GM23338 (cell line): ENCODE measurements at regions not wholly inside any gene's neighbourhood (a gene's known extent, or its start where the extent isn't known, plus 50 kb on each side); places are given as distances from the start of the nearest gene placed in this dataset.

Experiments used
- CREB1 ChIP-seq: fragments of 250-450 bp; sonication (Bioruptor Pico); IDR thresholded peaks from 2 replicates; pipeline ENCODE4 v1.5.0; 2020; ENCODE audit warnings: low read depth, mild to moderate bottlenecking, moderate library complexity
- EZH2 ChIP-seq: fragments of 200-600 bp; sonication (generic); IDR thresholded peaks from one replicate; pipeline ENCODE4 v1.8.0; 2017; ENCODE audit warnings: antibody characterized with exemption, mild to moderate bottlenecking, low read depth; ENCODE audit not compliant: unreplicated experiment
- EZH2phosphoT487 ChIP-seq: fragments of 200-600 bp; sonication (generic); IDR thresholded peaks from one replicate; pipeline ENCODE4 v1.8.1; 2018; ENCODE audit warnings: antibody characterized with exemption; ENCODE audit not compliant: unreplicated experiment
- JUNB ChIP-seq: IDR thresholded peaks from one replicate; pipeline ENCODE4 v1.6.1; 2016; ENCODE audit warnings: antibody characterized with exemption; ENCODE audit not compliant: unreplicated experiment
- NANOG ChIP-seq: IDR thresholded peaks from 2 replicates; pipeline ENCODE4 v1.6.1; 2016; ENCODE audit warnings: antibody characterized with exemption, borderline replicate concordance
- POLR2AphosphoS5 ChIP-seq: IDR thresholded peaks from 2 replicates; pipeline ENCODE4 v1.6.1; 2016; ENCODE audit warnings: antibody characterized with exemption, low read depth
- ZNF114 ChIP-seq: fragments of 250-450 bp; sonication (Bioruptor Pico); IDR thresholded peaks from 2 replicates; pipeline ENCODE4 v1.5.0; 2020; ENCODE audit warnings: mild to moderate bottlenecking, moderate library complexity
- ZNF462 ChIP-seq: fragments of 250-450 bp; sonication (Bioruptor Pico); IDR thresholded peaks from 2 replicates; pipeline ENCODE4 v1.5.0; 2020; ENCODE audit warnings: mild to moderate bottlenecking, moderate library complexity
- TF ChIP-seq, protein P1 (sequence below), 2 experiments: fragments of 200-600 bp in 1 of 2; sonication (generic) in 1 of 2; conservative IDR thresholded peaks; 2 replicates each; pipeline versions ENCODE4 v1.5.1 to v1.6.1; 2016 to 2017; ENCODE audit warnings: antibody characterized with exemption in 2 of 2, low read depth in 2 of 2, mild to moderate bottlenecking in 2 of 2, moderate library complexity in 1 of 2
- TF ChIP-seq, protein P2 (sequence below): IDR thresholded peaks from one replicate; pipeline ENCODE4 v1.6.1; 2018; ENCODE audit warnings: antibody characterized with exemption; ENCODE audit not compliant: unreplicated experiment

GRCh38 chr20:4476903-4477500 lies 209.3 kb upstream of the PRNP start:
- TF ChIP-seq, protein P1, sequence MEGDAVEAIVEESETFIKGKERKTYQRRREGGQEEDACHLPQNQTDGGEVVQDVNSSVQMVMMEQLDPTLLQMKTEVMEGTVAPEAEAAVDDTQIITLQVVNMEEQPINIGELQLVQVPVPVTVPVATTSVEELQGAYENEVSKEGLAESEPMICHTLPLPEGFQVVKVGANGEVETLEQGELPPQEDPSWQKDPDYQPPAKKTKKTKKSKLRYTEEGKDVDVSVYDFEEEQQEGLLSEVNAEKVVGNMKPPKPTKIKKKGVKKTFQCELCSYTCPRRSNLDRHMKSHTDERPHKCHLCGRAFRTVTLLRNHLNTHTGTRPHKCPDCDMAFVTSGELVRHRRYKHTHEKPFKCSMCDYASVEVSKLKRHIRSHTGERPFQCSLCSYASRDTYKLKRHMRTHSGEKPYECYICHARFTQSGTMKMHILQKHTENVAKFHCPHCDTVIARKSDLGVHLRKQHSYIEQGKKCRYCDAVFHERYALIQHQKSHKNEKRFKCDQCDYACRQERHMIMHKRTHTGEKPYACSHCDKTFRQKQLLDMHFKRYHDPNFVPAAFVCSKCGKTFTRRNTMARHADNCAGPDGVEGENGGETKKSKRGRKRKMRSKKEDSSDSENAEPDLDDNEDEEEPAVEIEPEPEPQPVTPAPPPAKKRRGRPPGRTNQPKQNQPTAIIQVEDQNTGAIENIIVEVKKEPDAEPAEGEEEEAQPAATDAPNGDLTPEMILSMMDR (conservative IDR thresholded peaks at IDR 0.05; ENCODE audit: low read depth in 2 of 2), result no peak
- no peak for TF ChIP-seq ZNF462
- no peak for TF ChIP-seq POLR2AphosphoS5
- TF ChIP-seq EZH2phosphoT487, result no peak
- no peak for TF ChIP-seq EZH2
- TF ChIP-seq, protein P2, sequence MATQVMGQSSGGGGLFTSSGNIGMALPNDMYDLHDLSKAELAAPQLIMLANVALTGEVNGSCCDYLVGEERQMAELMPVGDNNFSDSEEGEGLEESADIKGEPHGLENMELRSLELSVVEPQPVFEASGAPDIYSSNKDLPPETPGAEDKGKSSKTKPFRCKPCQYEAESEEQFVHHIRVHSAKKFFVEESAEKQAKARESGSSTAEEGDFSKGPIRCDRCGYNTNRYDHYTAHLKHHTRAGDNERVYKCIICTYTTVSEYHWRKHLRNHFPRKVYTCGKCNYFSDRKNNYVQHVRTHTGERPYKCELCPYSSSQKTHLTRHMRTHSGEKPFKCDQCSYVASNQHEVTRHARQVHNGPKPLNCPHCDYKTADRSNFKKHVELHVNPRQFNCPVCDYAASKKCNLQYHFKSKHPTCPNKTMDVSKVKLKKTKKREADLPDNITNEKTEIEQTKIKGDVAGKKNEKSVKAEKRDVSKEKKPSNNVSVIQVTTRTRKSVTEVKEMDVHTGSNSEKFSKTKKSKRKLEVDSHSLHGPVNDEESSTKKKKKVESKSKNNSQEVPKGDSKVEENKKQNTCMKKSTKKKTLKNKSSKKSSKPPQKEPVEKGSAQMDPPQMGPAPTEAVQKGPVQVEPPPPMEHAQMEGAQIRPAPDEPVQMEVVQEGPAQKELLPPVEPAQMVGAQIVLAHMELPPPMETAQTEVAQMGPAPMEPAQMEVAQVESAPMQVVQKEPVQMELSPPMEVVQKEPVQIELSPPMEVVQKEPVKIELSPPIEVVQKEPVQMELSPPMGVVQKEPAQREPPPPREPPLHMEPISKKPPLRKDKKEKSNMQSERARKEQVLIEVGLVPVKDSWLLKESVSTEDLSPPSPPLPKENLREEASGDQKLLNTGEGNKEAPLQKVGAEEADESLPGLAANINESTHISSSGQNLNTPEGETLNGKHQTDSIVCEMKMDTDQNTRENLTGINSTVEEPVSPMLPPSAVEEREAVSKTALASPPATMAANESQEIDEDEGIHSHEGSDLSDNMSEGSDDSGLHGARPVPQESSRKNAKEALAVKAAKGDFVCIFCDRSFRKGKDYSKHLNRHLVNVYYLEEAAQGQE, result no peak
- TF ChIP-seq ZNF114 (CRISPR knock-in tag), result no peak
- no peak for TF ChIP-seq NANOG
- no peak for TF ChIP-seq JUNB
- TF ChIP-seq CREB1 (CRISPR knock-in tag), result no peak
